ENCODE measurements at regions not wholly inside any gene's neighbourhood (a gene's known extent, or its start where the extent isn't known, plus 50 kb on each side); places are given as distances from the start of the nearest gene placed in this dataset.
"Not testable (repeated sequence)": the region's sequence is repeated elsewhere in the genome, so short reads cannot be mapped to it uniquely, and the experiment has no call there.

GRCh38 chr2:38142627-38143026 is 66.7 kb upstream of the CYP1B1 start:
- DNase-seq: no peak

DNA sequence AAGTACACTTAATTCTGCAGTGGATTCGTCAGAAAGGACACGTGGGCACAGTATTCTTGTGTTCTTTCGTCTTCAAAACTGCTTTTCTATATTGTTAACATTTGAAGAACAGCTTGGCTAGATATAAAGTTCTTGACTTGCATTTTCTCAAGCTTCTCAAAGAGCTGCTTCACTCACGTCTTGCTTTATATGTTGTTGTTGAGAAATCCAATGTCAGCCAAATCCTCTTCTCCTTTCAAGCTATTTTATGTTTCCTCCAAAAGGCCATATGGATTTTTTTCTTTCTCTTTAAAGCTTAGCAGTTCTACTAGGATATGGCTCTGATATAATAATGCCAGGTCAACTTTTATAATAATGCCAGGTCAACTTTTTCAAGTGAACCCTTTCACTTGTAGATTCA is 65.5 kb upstream of the CYP1B1 start:
- DNase-seq: no peak

DNA sequence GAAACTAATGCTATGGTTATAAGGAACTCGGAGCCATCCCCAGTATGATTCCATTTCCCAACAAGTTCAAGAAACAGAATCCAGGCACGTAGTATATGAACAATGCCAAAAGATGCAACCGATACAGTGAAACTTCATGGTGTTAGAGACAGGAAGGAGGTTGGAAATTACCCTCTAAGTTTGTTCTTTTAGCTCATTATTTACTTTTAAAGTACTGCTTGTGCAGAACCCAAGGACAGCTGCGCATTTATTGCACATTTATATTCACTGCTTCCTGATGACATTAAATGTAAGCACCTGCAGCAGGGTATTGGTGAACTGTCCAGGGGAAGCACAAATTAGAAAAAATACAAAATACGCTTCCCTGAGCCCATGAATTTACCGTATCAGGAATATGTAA is 63.0 kb upstream of the CYP1B1 start:
- no peak for DNase-seq

DNA sequence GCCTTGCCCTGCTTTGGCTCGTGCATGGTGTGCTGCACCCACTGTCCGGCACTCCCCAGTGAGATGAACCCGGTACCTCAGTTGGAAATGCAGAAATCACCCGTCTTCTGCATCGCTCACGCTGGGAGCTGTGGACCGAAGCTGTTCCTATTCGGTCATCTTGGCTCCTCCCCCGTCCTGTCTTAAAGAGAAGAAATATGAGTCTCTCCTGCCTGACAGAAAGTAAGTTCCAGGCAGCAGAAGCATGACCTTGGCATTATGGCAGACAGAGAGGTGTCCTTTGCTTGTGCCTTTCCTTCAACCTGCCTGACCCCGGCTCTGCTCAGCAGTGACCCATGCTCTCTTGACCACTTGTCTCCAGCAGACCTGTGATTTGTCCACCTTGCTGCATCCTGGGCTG is 62.5 kb upstream of the CYP1B1 start:
- DNase-seq: no peak

DNA sequence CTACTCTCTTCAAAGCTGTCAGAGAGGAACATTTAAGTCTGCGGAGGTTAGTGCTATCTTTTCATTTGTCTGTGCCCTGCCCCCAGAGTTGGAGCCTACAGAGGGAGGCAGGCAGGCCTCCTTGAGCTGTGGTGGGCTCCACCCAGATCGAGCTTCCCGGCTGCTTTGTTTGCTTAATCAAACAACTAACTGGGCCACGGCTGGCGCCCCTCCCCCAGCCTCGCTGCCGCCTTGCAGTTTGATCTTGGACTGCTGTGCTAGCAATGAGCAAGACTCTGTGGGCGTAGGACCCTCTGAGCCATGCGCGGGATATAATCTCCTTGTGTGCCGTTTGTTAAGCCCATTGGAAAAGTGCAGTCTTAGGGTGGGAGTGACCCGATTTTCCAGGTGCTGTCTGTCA is 62.0 kb upstream of the CYP1B1 start:
- DNase-seq: not testable (repeated sequence)

DNA sequence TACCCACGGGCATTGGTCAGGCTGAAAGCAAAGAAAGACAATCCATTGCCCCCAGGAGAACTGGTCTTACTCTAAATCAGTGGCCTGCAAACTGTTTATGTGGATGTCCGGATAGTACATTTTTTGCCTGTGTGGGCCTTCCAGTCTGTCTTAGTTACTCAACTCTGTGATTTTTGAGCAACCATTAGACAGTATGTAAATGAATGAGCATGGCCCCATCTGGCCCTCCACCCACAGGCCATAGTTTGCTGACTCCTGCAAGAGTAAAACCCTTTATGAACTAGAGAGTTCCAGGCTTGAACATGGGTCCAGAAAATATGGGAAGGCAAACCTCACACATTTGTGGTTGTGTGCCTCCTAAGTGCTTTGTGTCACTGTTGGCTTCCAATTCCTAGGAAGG is 55.7 kb upstream of the CYP1B1 start:
- no peak for DNase-seq

- no peak for DNase-seq
These were observed 54.9 kb upstream of the CYP1B1 start for GRCh38 chr2:38130876-38131275.

DNA sequence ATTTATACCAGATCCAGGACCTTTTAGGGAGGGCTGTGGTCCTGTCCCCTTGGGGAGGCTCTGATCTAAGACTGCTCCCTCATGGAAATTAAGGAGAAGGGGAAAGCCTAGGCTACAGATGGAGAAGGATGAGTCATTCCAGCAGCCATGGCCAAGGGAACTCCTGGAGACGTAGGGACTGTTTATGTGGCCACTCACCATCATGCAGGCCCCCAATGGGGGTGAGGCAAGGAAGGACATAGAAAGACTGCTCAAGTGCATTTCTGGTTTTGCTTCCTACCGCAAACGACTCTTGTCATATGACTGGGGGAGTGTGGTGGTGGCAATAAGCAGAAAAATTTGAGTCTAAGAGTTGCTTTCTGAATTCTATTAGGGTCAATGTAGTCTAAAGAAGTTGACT is 54.0 kb upstream of the CYP1B1 start:
- DNase-seq: no peak

GRCh38 chr2:38129481-38129880 is 53.5 kb upstream of the CYP1B1 start:
- no peak for DNase-seq

GRCh38 chr2:38128653-38129052 is 52.7 kb upstream of the CYP1B1 start:
- DNase-seq: no peak

DNA sequence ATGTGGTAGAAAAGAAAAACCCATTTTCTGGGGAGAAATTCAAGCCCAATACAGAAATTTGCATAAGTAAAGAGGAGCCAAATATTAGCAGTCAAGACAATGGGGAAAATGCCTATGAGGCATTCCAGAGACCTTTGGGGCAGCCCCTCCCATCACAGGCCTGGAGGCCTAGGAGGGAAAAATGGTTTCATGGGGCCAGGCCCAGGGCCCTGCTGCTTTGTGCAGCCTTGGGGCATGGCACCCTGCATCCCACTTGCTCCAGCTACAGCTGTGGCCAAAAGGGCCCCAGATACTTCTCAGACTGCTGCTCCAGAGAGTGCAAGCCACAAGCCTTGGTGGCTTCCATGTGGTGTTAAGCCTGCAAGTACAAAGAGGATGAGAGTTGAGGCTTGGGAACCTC is 51.3 kb upstream of the CYP1B1 start:
- DNase-seq: no peak

- DNase-seq: no peak
These were observed 49.9 kb upstream of the CYP1B1 start for GRCh38 chr2:38125842-38126241.
